Kasumi-1 (cell line): ENCODE measurements at regions not wholly inside any gene's neighbourhood (a gene's known extent, or its start where the extent isn't known, plus 50 kb on each side); places are given as distances from the start of the nearest gene placed in this dataset.
"Not testable (repeated sequence)": the region's sequence is repeated elsewhere in the genome, so short reads cannot be mapped to it uniquely, and the experiment has no call there.

Source experiments
- DNase-seq, 2 experiments: peaks; one replicate each; lab custom pipeline; 2025; lab: John Stamatoyannopoulos, UW

GRCh38 chr12:32010631-32011336 lies 51.6 kb downstream of the RESF1 start:
- no peak for DNase-seq

- no peak for DNase-seq
These were observed 53.1 kb downstream of the RESF1 start for GRCh38 chr12:32012249-32012785.

GRCh38 chr12:32015036-32015435 lies 55.8 kb downstream of the RESF1 start:
- no peak for DNase-seq

GRCh38 chr12:32016680-32017482 lies 57.7 kb downstream of the RESF1 start:
- no peak for DNase-seq

- DNase-seq: no peak
These were observed 62.1 kb downstream of the RESF1 start for GRCh38 chr12:32021346-32021773.

GRCh38 chr12:32022387-32022786 lies 63.2 kb downstream of the RESF1 start:
- DNase-seq: not testable (repeated sequence)

GRCh38 chr12:32023861-32024260 lies 64.6 kb downstream of the RESF1 start:
- DNase-seq: not testable (repeated sequence)

- DNase-seq: no peak
These were observed 65.8 kb downstream of the RESF1 start for GRCh38 chr12:32024884-32025592.

GRCh38 chr12:32025906-32026305 lies 66.7 kb downstream of the RESF1 start:
- no peak for DNase-seq

GRCh38 chr12:32027684-32028365 lies 68.6 kb downstream of the RESF1 start:
- DNase-seq: peak; percentile 47 to 68

- DNase-seq: no peak
These were observed 70.9 kb downstream of the RESF1 start for GRCh38 chr12:32030151-32030550.

GRCh38 chr12:32030676-32031075 lies 71.5 kb downstream of the RESF1 start:
- no peak for DNase-seq

- no peak for DNase-seq
These were observed 71.9 kb downstream of the RESF1 start for GRCh38 chr12:32031109-32031508.

GRCh38 chr12:32032205-32032810 lies 73.1 kb downstream of the RESF1 start:
- DNase-seq: no peak

- DNase-seq: no peak
These were observed 73.2 kb upstream of the BICD1 start for GRCh38 chr12:32033406-32033805.

GRCh38 chr12:32034045-32034444 lies 72.6 kb upstream of the BICD1 start:
- no peak for DNase-seq

GRCh38 chr12:32036477-32037263 lies 70.0 kb upstream of the BICD1 start:
- no peak for DNase-seq

- no peak for DNase-seq
These were observed 67.3 kb upstream of the BICD1 start for GRCh38 chr12:32039347-32039746.

- DNase-seq: no peak
These were observed 66.6 kb upstream of the BICD1 start for GRCh38 chr12:32039917-32040575.

GRCh38 chr12:32043928-32044549 lies 62.6 kb upstream of the BICD1 start:
- DNase-seq: no peak
